Stimulated activated CD4-positive, alpha-beta T cell treated with anti-CD3 and anti-CD28 coated beads, Interleukin-2, amount 100 ng/mL, for 24 hours (primary cell): ENCODE measurements at regions not wholly inside any gene's neighbourhood (a gene's known extent, or its start where the extent isn't known, plus 50 kb on each side); places are given as distances from the start of the nearest gene placed in this dataset.
"Not testable (repeated sequence)": the region's sequence is repeated elsewhere in the genome, so short reads cannot be mapped to it uniquely, and the experiment has no call there.

ENCODE experiments used
- DNase-seq, 2 donors: peaks; one replicate each; pipeline ENCODE4 v3.0.0-alpha.2; 2020

GRCh38 chr4:126890994-126891393 lies 741.8 kb upstream of the INTU start:
- DNase-seq = no peak

- no peak for DNase-seq
Observed at GRCh38 chr4:126894963-126895362, 737.8 kb upstream of the INTU start.

- no peak for DNase-seq
Observed at GRCh38 chr4:126895988-126896570, 736.7 kb upstream of the INTU start.

GRCh38 chr4:126897038-126897437 lies 735.7 kb upstream of the INTU start:
- no peak for DNase-seq

GRCh38 chr4:126898815-126899214 lies 733.9 kb upstream of the INTU start:
- no peak for DNase-seq

GRCh38 chr4:126899331-126899801 lies 733.4 kb upstream of the INTU start:
- DNase-seq = no peak

- no peak for DNase-seq
Observed at GRCh38 chr4:126906466-126906865, 726.3 kb upstream of the INTU start.

GRCh38 chr4:126907389-126907788 lies 725.4 kb upstream of the INTU start:
- no peak for DNase-seq

- DNase-seq = no peak
Observed at GRCh38 chr4:126916049-126916625, 716.6 kb upstream of the INTU start.

- no peak for DNase-seq
Observed at GRCh38 chr4:126916626-126917140, 716.1 kb upstream of the INTU start.

GRCh38 chr4:126922328-126922938 lies 710.3 kb upstream of the INTU start:
- DNase-seq = not testable (repeated sequence)

GRCh38 chr4:126924237-126924636 lies 708.5 kb upstream of the INTU start:
- DNase-seq = no peak

GRCh38 chr4:126930059-126930458 lies 702.7 kb upstream of the INTU start:
- DNase-seq = not testable (repeated sequence)

GRCh38 chr4:126935801-126936200 lies 697.0 kb upstream of the INTU start:
- no peak for DNase-seq

GRCh38 chr4:126937342-126937741 lies 695.4 kb upstream of the INTU start:
- DNase-seq = no peak

- no peak for DNase-seq
Observed at GRCh38 chr4:126937846-126938422, 694.8 kb upstream of the INTU start.

- no peak for DNase-seq
Observed at GRCh38 chr4:126939401-126939800, 693.4 kb upstream of the INTU start.

- no peak for DNase-seq
Observed at GRCh38 chr4:126947536-126947935, 685.2 kb upstream of the INTU start.

- no peak for DNase-seq
Observed at GRCh38 chr4:126954537-126955291, 678.0 kb upstream of the INTU start.

GRCh38 chr4:126955292-126956183 lies 677.2 kb upstream of the INTU start:
- DNase-seq = no peak

GRCh38 chr4:126956184-126956897 lies 676.4 kb upstream of the INTU start:
- no peak for DNase-seq
